Fibroblast of mammary gland (primary cell): ENCODE measurements at regions not wholly inside any gene's neighbourhood (a gene's known extent, or its start where the extent isn't known, plus 50 kb on each side); places are given as distances from the start of the nearest gene placed in this dataset.

Experiments used
- DNase-seq: peaks from one replicate; pipeline ENCODE4 v3.0.0-alpha.2; 2010; ENCODE audit warnings: low read depth
- H3K4me3 ChIP-seq: 2 replicates; pipeline ENCODE4 v1.5.1; 2011; ENCODE audit warnings: low read depth, mild to moderate bottlenecking, low read length, moderate library complexity; ENCODE audit not compliant: control insufficient read depth
- TF ChIP-seq, protein P1 (sequence below): conservative IDR thresholded peaks from 2 replicates; pipeline ENCODE4 v1.5.1; 2011; ENCODE audit warnings: low read depth, low read length, inconsistent platforms; ENCODE audit not compliant: control insufficient read depth, insufficient read depth

DNA sequence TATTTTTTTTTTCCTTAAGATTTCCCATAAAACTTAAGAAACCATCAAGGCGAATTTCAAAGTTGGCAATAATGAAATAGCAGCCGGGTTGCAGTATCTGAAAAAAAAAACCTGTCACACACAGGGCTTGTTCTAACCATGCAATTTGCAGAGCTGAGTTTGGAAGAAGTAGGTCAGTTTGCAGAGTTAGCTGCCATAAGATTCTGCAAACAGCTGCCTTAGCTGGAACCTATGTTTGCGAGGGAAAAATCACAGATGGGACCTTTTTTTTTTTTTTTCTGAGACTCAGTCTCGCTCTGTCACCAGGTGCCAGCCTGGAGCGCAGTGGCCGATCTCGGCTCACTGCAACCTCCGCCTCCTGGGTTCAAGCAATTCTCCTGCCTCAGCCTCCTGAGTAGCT is 98.5 kb upstream of the HS3ST4 start:
- H3K4me3 ChIP-seq = no peak overlapping the region
- TF ChIP-seq, protein P1, sequence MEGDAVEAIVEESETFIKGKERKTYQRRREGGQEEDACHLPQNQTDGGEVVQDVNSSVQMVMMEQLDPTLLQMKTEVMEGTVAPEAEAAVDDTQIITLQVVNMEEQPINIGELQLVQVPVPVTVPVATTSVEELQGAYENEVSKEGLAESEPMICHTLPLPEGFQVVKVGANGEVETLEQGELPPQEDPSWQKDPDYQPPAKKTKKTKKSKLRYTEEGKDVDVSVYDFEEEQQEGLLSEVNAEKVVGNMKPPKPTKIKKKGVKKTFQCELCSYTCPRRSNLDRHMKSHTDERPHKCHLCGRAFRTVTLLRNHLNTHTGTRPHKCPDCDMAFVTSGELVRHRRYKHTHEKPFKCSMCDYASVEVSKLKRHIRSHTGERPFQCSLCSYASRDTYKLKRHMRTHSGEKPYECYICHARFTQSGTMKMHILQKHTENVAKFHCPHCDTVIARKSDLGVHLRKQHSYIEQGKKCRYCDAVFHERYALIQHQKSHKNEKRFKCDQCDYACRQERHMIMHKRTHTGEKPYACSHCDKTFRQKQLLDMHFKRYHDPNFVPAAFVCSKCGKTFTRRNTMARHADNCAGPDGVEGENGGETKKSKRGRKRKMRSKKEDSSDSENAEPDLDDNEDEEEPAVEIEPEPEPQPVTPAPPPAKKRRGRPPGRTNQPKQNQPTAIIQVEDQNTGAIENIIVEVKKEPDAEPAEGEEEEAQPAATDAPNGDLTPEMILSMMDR = no peak

DNA sequence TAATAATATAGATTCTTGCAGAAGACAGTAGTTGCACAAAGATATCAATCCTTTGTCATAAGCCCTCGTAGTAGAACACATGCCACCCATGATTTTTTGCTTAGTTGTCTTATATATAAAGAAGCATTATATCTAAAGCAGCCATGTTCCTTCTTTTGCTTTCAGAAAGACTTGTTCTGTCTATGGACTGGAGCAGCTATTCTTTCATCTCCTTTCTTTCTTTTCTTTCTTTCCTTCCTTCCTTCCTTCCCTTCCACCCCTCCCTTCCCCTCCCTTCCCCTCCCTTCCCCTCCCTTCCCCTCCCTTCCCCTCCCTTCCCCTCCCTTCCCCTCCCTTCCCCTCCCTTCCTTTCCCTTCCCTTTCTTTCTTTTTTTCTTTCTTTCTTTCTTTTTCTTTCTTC is 104.0 kb upstream of the HS3ST4 start:
- no peak overlapping the region for H3K4me3 ChIP-seq
- DNase-seq = no peak
- TF ChIP-seq, protein P1 = no peak

More for the DNA sequence above, 98.5 kb upstream of the HS3ST4 start:
- DNase-seq = no peak

DNA sequence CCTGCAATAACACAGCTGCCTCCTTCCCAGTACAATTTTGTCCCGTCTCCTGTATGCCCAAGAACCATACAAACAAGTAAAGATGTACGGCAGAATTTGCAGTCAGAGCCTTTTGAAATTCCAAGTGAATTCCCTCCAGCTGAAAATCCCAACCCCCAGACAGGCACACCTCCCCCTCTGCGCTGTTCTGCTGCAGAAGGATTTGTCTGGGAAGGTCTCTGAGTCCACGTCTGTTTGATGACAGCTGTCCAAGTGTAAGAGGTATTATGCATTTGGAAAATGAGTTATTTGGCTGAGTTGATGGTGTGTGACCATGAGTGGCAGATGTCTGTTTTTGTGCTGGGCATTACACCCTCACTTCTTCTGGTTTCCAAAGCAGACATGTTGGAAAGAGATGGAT is 104.9 kb upstream of the HS3ST4 start:
- no peak overlapping the region for H3K4me3 ChIP-seq
- no peak for DNase-seq
- TF ChIP-seq, protein P1 = no peak

- no peak overlapping the region for H3K4me3 ChIP-seq
- no peak for DNase-seq
- TF ChIP-seq, protein P1 = no peak
Measured at GRCh38 chr16:25585526-25585925, 106.2 kb upstream of the HS3ST4 start.

- no peak overlapping the region for H3K4me3 ChIP-seq
- TF ChIP-seq, protein P1 = no peak
- no peak for DNase-seq
Measured at GRCh38 chr16:25580041-25580440, 111.7 kb upstream of the HS3ST4 start.

DNA sequence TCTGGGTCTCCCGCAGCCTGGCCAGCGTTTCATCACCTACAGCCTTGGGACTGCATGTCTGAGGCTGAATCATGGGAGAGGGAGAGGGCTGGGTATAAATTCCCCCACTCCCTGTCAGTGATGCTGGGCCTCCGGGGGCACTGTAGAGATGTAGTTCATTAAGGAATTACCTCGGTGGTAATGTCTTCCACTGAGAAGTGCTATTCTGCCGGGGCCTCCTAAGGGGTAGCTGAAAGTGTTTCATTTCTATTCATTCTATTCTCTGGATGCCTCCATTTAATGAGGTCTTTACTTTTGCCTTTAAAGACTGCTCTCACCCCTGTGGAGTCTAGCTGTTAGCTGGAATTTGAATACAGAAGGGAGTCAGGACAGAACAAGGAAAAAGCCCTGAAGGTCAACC is 116.4 kb upstream of the HS3ST4 start:
- TF ChIP-seq, protein P1 = no peak
- H3K4me3 ChIP-seq = no peak overlapping the region
- no peak for DNase-seq

GRCh38 chr16:25571712-25572111 is 120.0 kb upstream of the HS3ST4 start:
- no peak for DNase-seq
- TF ChIP-seq, protein P1 = no peak
- H3K4me3 ChIP-seq = no peak overlapping the region
